ENCODE measurements at regions not wholly inside any gene's neighbourhood (a gene's known extent, or its start where the extent isn't known, plus 50 kb on each side); places are given as distances from the start of the nearest gene placed in this dataset.

- Mint-ChIP-seq H3K9me3 (no peaks in the 10 kb centered on the region), H3K27me3 (ENCODE audit: low read depth) (peaks cover 4% of the 10 kb centered on the region), H3K4me1 (no peaks in the 10 kb centered on the region), H3K36me3 (ENCODE audit: low read depth) (no peaks in the 10 kb centered on the region), H3K4me3 (no peak overlapping the region), H3K27ac (no peak overlapping the region)
- no peak for TF ChIP-seq CTCF (IDR thresholded peaks at IDR 0.05; ENCODE audit: unreplicated experiment in 3 of 3)
These were observed 464.2 kb upstream of the DAB1 start for GRCh38 chr1:57887964-57888491.

DNA sequence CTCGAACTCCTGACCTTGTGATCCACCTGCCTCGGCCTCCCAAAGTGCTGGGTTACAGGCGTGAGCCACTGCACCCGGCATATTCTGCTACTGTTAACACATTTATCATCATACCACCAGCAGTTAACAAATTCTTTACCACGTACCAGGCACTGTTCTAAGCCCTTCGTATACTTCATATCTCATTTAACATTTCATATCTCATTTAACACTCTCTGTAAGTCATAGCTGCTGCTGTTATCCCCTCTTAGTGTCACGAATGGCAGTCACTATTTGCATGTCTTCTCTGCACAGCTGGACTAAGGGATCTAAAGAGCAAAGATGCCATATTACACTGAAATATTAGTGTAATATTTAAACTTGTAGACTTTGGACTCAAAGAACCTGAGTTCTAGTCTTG, 462.5 kb upstream of the DAB1 start:
- Mint-ChIP-seq H3K9me3 (no peaks in the 10 kb centered on the region), H3K27ac (no peak overlapping the region), H3K4me1 (no peaks in the 10 kb centered on the region), H3K4me3 (no peak overlapping the region), H3K36me3 (ENCODE audit: low read depth) (no peaks in the 10 kb centered on the region), H3K27me3 (ENCODE audit: low read depth) (peaks cover 4% of the 10 kb centered on the region)
- no peak for TF ChIP-seq CTCF (IDR thresholded peaks at IDR 0.05; ENCODE audit: unreplicated experiment in 3 of 3)

DNA sequence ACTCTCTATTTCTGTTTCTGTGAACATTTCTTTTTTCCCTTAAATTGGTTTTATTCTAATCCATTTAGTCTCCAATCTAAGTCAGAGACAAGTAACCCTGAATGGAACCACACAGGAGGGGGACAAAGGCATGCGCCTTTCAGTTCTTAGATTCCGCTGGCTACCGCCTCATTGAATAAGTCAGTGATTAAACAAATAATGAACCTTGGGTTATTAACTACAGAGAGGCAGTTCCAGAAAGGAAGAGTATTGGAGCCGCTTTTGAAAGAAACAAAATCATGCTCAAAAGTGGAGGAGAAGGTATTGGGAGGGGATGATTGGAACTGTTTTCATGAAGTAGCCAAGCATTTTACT, 459.8 kb upstream of the DAB1 start:
- H3K27ac Mint-ChIP-seq, result peak overlapping the region; percentile 16 to 57 (median 28)
- no peaks in the 10 kb centered on the region for H3K4me1 Mint-ChIP-seq
- no peaks in the 10 kb centered on the region for H3K9me3 Mint-ChIP-seq
- no peak overlapping the region for H3K4me3 Mint-ChIP-seq
- no peaks in the 10 kb centered on the region for H3K36me3 Mint-ChIP-seq (ENCODE audit: low read depth)
- no peak for TF ChIP-seq CTCF (IDR thresholded peaks at IDR 0.05; ENCODE audit: unreplicated experiment in 3 of 3)
- H3K27me3 Mint-ChIP-seq (ENCODE audit: low read depth), result peaks cover 4% of the 10 kb centered on the region

GRCh38 chr1:57882934-57883641, 459.2 kb upstream of the DAB1 start:
- no peak for TF ChIP-seq CTCF (IDR thresholded peaks at IDR 0.05; ENCODE audit: unreplicated experiment in 3 of 3)
- H3K36me3 Mint-ChIP-seq (ENCODE audit: low read depth), result no peaks in the 10 kb centered on the region
- no peaks in the 10 kb centered on the region for H3K4me1 Mint-ChIP-seq
- H3K9me3 Mint-ChIP-seq, result no peaks in the 10 kb centered on the region
- H3K4me3 Mint-ChIP-seq, result no peak overlapping the region
- H3K27ac Mint-ChIP-seq, result peak overlapping the region in 1 of 3 experiments; percentile 28
- peaks cover 4% of the 10 kb centered on the region for H3K27me3 Mint-ChIP-seq (ENCODE audit: low read depth)

GRCh38 chr1:57882072-57882471, 458.2 kb upstream of the DAB1 start:
- Mint-ChIP-seq H3K9me3 (no peaks in the 10 kb centered on the region), H3K4me1 (no peaks in the 10 kb centered on the region), H3K27me3 (ENCODE audit: low read depth) (peaks cover 4% of the 10 kb centered on the region), H3K4me3 (no peak overlapping the region), H3K36me3 (ENCODE audit: low read depth) (no peaks in the 10 kb centered on the region), H3K27ac (no peak overlapping the region)
- TF ChIP-seq CTCF (IDR thresholded peaks at IDR 0.05; ENCODE audit: unreplicated experiment in 3 of 3), result no peak

DNA sequence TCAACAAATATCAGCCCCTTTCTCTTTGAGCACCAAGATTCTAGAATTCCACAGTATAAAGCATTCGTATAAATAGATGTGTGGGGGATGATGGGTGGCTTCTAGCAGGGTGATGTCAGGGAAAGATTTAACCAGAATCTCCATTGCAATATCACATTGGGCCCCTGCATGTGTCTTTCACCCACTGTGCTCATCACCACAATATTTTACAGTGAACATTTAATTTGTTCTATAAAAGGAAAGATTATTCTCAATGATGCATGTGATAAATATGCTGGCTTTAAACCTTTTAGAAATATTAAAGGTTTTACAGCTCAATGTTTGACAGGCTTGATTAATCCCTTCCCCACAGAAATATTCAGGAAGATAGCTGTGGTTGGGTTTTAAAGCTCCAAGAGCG, 457.8 kb upstream of the DAB1 start:
- no peak overlapping the region for H3K4me3 Mint-ChIP-seq
- no peaks in the 10 kb centered on the region for H3K4me1 Mint-ChIP-seq
- no peaks in the 10 kb centered on the region for H3K9me3 Mint-ChIP-seq
- no peak for TF ChIP-seq CTCF (IDR thresholded peaks at IDR 0.05; ENCODE audit: unreplicated experiment in 3 of 3)
- H3K27me3 Mint-ChIP-seq (ENCODE audit: low read depth), result no peaks in the 10 kb centered on the region
- no peaks in the 10 kb centered on the region for H3K36me3 Mint-ChIP-seq (ENCODE audit: low read depth)
- H3K27ac Mint-ChIP-seq, result no peak overlapping the region

Data from nephron (organoid).